HEK293 (cell line): ENCODE measurements at regions not wholly inside any gene's neighbourhood (a gene's known extent, or its start where the extent isn't known, plus 50 kb on each side); places are given as distances from the start of the nearest gene placed in this dataset.

Experiments used
- KLF16 ChIP-seq: fragments of 450-650 bp; formaldehyde crosslinking; IDR thresholded peaks from 2 replicates; pipeline ENCODE4 v1.5.1; 2017; ENCODE audit warnings: missing biosample characterization, missing genetic modification characterization
- ZBTB7A ChIP-seq: fragments of 450-650 bp; formaldehyde crosslinking; IDR thresholded peaks from 2 replicates; pipeline ENCODE4 v1.5.1; 2016; ENCODE audit warnings: low read depth, missing biosample characterization, missing genetic modification characterization
- ZNF837 ChIP-seq: fragments of 450-650 bp; formaldehyde crosslinking; IDR thresholded peaks from 2 replicates; pipeline ENCODE4 v1.5.1; 2016; ENCODE audit warnings: missing biosample characterization, missing genetic modification characterization
- TF ChIP-seq, protein P1 (sequence below): fragments of 450-650 bp; formaldehyde crosslinking; IDR thresholded peaks from 2 replicates; pipeline ENCODE4 v1.5.1; 2016; ENCODE audit warnings: missing biosample characterization, missing genetic modification characterization, low read depth

DNA sequence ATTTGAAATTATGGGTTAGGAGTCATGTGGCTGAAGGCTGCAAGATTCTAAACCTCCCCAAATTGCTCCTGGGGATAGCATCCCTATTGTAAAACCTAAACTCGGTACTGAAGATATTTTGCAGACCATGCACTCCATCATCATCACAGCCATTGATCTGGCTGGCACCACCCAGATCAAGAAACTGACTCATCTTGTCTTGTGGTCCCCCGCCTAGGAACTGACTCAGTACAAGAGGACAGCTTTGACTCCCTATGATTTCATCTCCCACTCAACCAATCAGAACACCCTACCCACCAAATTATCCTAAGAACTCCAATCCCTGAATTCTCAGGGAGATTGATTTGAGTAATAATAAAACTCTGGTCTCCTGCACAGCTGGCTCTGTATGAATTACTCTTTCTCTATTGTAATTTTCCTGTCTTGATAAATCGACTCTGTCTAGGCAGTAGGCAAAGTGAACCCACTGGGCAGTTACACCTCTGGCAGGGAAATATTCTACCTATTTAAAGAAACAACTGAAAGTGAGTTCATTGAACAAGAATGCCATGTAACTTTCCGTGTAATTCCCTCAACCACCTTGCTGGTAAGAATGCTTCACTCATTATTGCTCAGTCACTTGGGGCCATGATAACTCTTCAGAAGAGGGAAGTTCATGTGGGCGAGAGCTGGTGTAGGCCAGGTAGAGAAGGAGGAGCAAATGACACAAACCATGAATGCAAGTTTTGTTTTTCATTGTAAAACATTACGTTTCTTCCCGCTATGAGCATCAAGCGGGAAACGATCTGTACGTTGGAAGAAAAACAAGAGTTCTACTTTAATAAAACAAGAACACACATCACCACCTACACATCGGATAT is 602.9 kb upstream of the ARID1B start:
- no peak for TF ChIP-seq KLF16 (tag by site-specific recombination)
- TF ChIP-seq ZBTB7A (tag by site-specific recombination): no peak
- TF ChIP-seq, protein P1, sequence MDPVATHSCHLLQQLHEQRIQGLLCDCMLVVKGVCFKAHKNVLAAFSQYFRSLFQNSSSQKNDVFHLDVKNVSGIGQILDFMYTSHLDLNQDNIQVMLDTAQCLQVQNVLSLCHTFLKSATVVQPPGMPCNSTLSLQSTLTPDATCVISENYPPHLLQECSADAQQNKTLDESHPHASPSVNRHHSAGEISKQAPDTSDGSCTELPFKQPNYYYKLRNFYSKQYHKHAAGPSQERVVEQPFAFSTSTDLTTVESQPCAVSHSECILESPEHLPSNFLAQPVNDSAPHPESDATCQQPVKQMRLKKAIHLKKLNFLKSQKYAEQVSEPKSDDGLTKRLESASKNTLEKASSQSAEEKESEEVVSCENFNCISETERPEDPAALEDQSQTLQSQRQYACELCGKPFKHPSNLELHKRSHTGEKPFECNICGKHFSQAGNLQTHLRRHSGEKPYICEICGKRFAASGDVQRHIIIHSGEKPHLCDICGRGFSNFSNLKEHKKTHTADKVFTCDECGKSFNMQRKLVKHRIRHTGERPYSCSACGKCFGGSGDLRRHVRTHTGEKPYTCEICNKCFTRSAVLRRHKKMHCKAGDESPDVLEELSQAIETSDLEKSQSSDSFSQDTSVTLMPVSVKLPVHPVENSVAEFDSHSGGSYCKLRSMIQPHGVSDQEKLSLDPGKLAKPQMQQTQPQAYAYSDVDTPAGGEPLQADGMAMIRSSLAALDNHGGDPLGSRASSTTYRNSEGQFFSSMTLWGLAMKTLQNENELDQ (tag by site-specific recombination): no peak
- no peak for TF ChIP-seq ZNF837 (tag by site-specific recombination)
